H54 (cell line): ENCODE measurements at regions not wholly inside any gene's neighbourhood (a gene's known extent, or its start where the extent isn't known, plus 50 kb on each side); places are given as distances from the start of the nearest gene placed in this dataset.
"Not testable (repeated sequence)": the region's sequence is repeated elsewhere in the genome, so short reads cannot be mapped to it uniquely, and the experiment has no call there.

Source experiments
- DNase-seq: peaks from one replicate; pipeline ENCODE4 v3.0.0; 2011; ENCODE audit warnings: low spot score, mixed read lengths; ENCODE audit not compliant: insufficient read length
- FAIRE-seq: peaks from 3 replicates; lab custom pipeline; 2011; peaks lifted over from hg19 to GRCh38; lab: Jason Lieb, UNC
- POLR2A ChIP-seq: IDR thresholded peaks from 2 replicates; pipeline ENCODE4 v1.6.1; 2011; ENCODE audit warnings: low read depth, mild to moderate bottlenecking, low read length

DNA sequence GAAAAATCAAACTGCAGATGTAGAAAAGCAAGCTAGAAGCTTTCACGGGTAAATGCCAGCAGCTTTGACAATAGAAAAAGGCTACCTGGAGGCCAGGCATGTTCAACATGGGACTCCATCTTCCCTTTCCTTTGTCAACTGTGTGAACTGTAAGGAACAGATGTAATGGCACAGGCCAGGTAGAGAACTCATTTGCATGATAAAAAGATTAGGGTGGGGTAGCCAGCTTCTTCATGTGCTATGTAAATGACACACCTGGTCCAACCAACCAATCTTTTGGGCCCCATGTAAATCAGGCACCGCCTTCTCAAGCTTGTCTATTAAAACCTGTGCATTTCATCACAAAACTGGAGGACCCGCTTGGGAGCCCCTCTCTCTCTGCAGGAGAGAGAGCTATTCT is 686.5 kb upstream of the GOLIM4 start:
- no peak for TF ChIP-seq POLR2A
- DNase-seq (no peak), FAIRE-seq (no peak)

DNA sequence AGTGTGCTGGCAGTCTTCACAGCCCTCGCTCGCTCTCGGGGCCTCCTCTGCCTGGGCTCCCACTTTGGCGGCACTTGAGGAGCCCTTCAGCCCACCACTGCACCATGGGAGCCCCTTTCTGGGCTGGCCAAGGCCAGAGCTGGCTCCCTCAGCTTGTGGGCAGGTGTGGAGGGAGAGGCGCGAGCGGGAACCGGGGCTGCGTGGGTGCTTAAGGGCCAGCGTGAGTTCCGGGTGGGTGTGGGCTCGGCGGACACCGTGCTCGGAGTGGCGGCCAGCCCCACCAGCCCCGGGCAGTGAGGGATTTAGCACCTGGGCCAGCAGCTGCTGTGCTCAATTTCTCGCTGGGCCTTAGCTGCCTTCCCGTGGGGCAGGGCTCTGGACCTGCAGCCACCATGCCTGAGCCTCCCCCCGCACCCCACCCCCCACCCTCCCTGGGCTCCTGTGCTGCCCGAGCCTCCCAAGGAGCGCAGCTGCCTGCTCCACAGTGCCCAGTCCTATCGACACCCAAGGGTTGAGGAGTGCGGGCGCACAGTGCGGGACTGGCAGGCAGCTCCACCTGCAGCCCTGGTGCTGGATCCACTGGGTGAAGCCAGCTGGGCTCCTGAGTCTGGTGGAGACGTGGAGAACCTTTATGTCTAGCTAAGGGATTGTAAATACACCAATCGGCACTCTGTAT is 684.4 kb upstream of the GOLIM4 start:
- not testable (repeated sequence) for DNase-seq, FAIRE-seq

DNA sequence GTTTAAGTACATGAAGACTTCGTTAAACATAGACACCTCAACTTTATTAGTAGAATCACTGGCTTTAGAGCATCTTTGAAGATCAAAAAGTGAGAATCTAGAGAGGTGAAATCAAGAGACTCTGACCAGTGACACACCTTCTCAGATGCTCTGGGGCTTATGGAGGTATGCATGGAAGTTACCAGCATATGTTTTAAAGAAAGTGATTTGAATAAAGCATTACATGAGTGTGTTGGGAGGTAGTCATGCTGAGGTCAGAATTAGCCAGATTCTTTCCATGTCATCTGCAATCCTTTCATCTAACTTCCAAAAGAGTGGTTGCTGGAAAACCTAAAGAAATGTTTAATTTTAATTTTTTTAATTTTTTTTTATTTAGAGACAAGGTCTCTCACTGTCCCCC is 658.0 kb upstream of the GOLIM4 start:
- no peak for DNase-seq

DNA sequence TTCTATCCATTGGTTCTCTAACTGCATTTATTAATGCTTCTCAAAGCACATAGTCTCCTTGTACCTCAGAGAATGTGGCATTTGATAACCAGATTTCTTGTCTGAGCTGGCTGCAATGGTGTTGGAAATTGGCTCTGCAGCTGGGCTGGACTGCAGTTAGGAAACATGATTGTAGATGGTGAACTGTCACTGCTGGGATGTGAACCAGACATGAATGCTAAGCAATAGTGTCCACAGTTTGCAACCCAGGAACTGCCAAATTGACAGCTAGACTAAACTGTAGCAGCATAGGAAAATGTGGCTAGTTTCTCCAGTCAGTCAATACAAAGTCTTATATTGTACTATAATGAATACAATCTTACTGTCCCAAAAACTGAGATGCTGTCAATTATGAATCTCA is 656.6 kb upstream of the GOLIM4 start:
- no peak for TF ChIP-seq POLR2A
- FAIRE-seq (no peak), DNase-seq (no peak)

More for the DNA sequence above, 658.0 kb upstream of the GOLIM4 start:
- no peak for TF ChIP-seq POLR2A
- no peak for FAIRE-seq

DNA sequence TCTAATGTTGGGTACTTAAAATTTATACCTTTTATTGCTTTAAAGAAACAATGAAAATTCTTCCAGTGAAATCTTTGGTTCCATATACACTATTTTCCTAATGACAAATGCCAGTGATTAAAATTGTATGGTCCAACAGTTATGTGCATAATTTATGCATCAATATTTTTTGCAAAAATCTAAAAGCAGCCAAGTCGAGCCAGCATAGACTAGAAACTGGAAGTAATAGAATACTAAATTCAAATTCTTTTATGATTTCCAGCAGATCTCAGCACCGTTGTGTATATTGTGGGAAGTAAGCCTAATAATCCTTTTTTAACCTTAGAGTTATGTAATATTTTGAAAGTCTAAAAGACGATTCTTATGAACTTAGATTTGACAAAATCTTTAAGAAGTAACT is 652.0 kb upstream of the GOLIM4 start:
- DNase-seq, result no peak
- no peak for FAIRE-seq
- no peak for TF ChIP-seq POLR2A

DNA sequence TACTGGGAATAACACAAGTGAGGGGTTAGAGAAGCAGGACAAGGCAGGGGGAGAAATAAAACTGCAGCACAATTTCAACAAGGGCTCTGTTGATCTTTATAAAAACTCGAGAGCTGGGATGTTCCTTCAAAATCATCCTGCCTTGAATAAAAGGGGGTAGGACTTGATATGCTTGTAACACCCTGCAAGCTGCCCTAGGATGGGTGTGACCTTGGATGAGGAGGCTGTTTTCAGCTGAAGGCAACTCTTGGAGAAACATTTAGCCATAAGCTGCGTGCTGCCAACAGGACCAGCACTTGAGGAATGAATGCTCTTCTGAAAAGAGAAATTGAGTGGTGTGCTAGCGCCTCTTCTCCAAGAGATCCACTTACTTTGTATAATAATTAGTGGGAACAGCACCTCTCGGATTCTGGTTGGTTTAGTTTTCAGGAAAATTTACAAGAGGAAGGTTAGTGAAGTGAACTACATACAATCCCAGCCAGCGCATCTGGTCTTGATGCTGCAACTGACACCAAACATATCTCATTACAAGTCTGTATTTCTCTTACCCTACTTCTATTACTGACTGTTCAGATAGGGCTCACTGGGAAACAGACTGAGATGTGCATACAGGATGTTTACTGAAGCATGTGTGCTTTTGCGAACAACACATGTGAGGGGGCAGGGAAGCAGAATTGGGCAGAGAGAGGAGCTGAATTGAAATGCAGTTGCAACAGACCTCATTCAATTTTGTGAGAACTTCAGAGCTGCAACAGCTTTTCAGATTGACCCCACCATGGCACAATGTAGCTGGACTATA is 643.0 kb upstream of the GOLIM4 start:
- DNase-seq, result no peak
- FAIRE-seq, result no peak
- no peak for TF ChIP-seq POLR2A

DNA sequence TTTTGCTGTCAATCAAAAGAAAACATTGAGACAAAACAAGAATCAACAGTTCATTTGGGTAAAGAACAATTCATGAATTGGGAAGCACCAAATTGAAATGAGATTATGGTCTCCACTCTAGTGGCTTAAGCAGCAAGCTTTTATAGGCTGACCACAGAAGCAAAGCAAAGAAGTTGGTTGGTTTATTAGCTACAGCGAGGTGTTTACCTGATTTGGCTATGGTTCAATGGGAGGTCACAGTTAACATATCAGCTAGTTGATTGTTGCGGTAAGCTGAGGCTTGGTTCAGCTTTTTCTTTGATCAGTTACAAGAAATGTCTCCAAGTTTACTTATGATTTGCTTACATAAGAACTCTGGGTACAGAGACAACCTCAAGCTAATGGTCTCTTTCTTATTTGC is 640.5 kb upstream of the GOLIM4 start:
- no peak for FAIRE-seq
- DNase-seq, result no peak
- TF ChIP-seq POLR2A, result no peak

DNA sequence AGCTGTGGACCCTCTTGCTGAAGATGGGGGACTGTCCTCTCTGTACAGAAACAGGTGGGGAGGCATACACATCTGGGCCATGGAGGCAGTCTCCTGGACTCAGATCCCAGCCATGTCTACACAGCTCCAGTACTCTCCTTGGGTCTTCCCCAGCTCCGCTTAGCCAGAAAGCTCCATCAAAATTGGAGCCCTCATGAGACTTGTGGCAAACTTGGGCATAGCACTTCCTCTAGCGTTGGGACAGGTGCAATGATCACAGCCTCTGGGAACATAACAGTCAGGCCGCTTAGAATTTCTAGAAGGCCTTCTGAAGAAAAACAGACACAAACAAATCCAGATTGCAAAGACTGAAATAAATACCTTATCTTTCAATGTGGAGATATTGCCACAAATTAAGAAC is 634.3 kb upstream of the GOLIM4 start:
- no peak for DNase-seq

DNA sequence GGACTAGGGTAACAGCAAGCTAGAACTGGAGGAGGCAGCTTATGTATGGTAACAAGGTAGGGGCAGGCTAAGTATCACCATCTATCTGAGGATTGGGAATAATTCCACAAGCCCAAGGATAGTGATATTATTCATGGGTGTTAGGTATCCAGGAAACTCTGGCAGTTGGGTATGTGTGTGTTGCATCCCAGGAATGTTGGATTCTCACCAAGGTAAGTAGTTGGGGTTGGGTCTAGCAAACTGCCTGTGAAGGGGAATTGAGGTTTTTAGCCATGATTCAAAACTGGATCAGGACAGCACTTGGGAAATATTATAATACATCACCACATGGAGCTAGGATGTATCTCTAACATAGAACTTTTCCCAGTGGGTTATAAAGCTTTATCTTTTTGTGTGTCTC is 626.4 kb upstream of the GOLIM4 start:
- no peak for FAIRE-seq
- TF ChIP-seq POLR2A, result no peak
- DNase-seq, result no peak

More for the DNA sequence above, 634.3 kb upstream of the GOLIM4 start:
- no peak for TF ChIP-seq POLR2A
- FAIRE-seq, result no peak

DNA sequence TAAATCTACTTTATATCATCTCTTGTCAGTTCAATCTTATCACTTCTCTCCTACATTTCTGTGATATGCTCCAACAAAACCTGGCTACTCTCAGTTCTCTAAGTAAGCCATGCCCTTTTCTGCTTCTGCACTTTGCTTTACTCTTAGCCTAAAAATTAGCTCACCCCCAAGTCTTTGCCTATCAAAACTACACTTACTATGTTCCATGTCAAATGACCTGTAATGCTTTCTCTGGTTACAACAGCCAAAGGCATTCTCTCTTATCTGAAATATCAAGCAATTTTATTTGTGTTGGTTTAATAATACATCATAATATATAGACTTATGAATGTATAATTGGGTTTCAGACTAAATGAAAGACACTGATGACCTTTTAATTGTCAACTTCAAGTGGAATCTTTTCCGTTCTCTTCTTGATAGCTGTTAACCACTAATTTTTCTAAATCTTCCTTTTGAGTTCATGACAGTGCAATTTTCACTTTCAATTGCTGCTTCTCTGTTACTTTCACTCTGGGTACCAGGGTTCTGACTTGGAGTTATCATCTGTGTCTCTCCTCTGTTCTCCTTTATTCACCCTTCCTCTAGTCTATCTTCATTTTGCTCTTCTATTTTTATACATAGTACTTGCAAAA is 619.0 kb upstream of the GOLIM4 start:
- DNase-seq, result no peak
- TF ChIP-seq POLR2A, result no peak
- FAIRE-seq, result no peak

DNA sequence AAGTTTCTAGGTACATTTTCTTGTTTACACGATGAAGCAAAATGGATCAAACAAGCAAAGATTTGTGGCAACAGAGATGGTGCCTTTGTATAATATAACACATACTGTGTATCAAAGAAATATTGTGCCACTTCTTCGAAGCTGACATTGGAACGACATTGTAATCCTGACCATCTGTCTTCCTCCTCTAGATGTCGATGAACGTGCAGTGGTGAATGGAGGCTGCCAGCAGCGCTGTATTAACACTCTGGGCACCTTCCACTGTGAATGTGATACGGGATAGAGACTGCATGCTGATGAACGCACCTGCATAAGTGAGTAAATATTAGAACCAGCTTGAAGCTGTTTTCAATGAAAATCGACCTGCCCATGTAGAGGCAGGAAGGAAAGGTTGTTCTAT is 613.3 kb upstream of the GOLIM4 start:
- no peak for TF ChIP-seq POLR2A
- DNase-seq (no peak), FAIRE-seq (no peak)

DNA sequence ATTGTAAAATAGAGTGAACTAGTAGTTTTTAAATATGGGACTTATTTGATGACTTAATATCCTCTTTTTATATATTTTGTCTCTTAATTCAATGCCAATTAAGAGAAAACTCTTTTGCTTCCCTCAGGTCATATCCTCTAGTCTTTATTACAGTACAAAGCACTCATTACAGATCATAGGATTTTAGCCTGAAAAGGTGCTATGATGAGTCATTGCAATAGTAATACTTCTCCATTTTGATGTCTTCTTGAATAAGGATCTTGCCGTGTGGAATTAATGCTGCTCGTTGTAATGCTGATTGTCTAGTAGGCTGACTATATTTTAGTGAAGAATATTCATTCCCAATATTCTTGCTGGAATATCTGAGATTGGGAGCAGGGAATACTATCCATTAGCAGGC is 612.2 kb upstream of the GOLIM4 start:
- DNase-seq, result no peak
- no peak for FAIRE-seq
- no peak for TF ChIP-seq POLR2A

DNA sequence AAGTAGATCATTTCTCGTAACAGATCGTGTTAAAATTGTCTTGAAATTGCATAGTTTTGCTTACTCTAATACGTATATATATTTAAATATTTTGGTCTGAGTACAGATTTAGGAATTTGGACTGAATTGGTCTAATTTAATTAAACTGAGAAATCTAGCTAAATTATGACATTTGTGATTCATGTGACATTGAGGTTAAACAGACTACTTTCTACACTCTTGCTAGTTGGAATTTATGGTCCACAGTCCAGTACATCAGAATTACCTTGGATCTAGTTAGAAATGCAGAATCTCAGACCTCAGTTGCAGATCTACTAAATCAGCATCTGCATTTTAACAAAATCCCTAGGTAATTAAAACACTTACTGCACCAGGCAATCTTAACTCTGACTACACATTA is 609.7 kb upstream of the GOLIM4 start:
- no peak for TF ChIP-seq POLR2A
- no peak for DNase-seq
- no peak for FAIRE-seq

DNA sequence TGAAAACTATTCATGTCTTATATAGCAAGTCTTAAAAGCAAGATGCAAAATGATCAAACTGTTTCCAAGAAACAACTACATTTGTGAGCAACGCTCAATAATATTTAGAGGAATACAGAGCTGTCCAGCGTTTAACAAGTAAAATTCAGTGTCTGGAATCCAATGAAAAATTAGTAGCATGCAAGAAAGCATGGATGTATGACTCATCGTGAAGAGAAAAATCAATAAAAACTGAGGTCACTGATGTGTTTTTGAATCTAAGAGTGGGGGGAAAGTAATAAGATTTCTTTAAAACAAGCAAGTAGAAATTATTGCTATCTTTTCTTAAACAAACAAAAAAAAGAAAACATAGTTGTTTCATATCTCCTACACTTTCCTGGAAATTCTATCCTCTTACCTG is 600.3 kb upstream of the GOLIM4 start:
- FAIRE-seq (no peak), DNase-seq (no peak)
- TF ChIP-seq POLR2A, result no peak

DNA sequence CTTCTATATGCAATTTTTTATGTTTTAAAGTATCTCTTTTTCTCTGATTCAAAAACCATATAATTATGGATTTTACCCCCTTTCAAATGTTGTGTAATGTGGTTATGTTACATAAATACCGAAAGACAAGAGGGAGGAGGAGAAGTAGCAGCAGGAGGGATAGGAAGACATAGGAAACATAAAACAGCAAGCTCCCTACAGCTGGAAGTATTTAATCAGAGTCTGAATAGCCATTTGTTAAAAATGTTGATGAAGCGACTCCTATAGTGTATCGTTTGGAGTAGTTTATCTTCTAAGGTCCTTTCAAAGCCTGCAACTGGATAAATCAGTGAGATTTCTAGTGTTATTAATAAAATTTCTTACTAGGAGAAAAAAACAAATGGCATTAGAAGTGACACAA is 598.1 kb upstream of the GOLIM4 start:
- DNase-seq (no peak), FAIRE-seq (no peak)
- TF ChIP-seq POLR2A, result no peak
